Skeletal muscle satellite cell (primary cell): ENCODE measurements at regions not wholly inside any gene's neighbourhood (a gene's known extent, or its start where the extent isn't known, plus 50 kb on each side); places are given as distances from the start of the nearest gene placed in this dataset.

Experiments
- H3K27me3 ChIP-seq: 2 replicates; pipeline ENCODE4 v1.7.0; 2013; ENCODE audit warnings: low read length; ENCODE audit not compliant: control insufficient read depth, insufficient read depth
- H3K36me3 ChIP-seq: 2 replicates; pipeline ENCODE4 v1.7.0; 2013; ENCODE audit warnings: mild to moderate bottlenecking, control low read depth, low read length; ENCODE audit not compliant: insufficient read depth
- H3K4me1 ChIP-seq: 2 replicates; pipeline ENCODE4 v1.7.0; 2013; ENCODE audit warnings: low read length; ENCODE audit not compliant: control insufficient read depth, insufficient read depth
- H3K4me2 ChIP-seq: 2 replicates; pipeline ENCODE4 v1.7.0; 2013; ENCODE audit warnings: mild to moderate bottlenecking, low read length
- H3K4me3 ChIP-seq: 2 replicates; pipeline ENCODE4 v1.7.0; 2013; ENCODE audit warnings: low read length
- H3K9ac ChIP-seq: 2 replicates; pipeline ENCODE4 v1.7.0; 2013; ENCODE audit warnings: mild to moderate bottlenecking, low read depth, low read length, moderate library complexity
- H3K9me3 ChIP-seq: replicated peaks from 2 replicates; pipeline ENCODE4 v1.7.0; 2013; ENCODE audit warnings: mild to moderate bottlenecking, control low read depth, low read length

- no peaks in the 10 kb centered on the region for H3K36me3 ChIP-seq
- H3K9ac ChIP-seq: no peak overlapping the region
- no peak overlapping the region for H3K4me3 ChIP-seq
- no peaks in the 10 kb centered on the region for H3K27me3 ChIP-seq
- H3K9me3 ChIP-seq: no peaks in the 10 kb centered on the region
- no peak overlapping the region for H3K4me2 ChIP-seq
- H3K4me1 ChIP-seq: no peaks in the 10 kb centered on the region
Observed at GRCh38 chr14:101349108-101349507, 212.2 kb upstream of the DIO3 start.

- Histone ChIP-seq H3K9ac (no peak overlapping the region), H3K4me2 (no peak overlapping the region), H3K4me3 (no peak overlapping the region), H3K9me3 (no peaks in the 10 kb centered on the region), H3K36me3 (no peaks in the 10 kb centered on the region), H3K27me3 (no peaks in the 10 kb centered on the region), H3K4me1 (no peaks in the 10 kb centered on the region)
Observed at GRCh38 chr14:101350021-101350420, 211.3 kb upstream of the DIO3 start.

- Histone ChIP-seq H3K36me3 (no peaks in the 10 kb centered on the region), H3K4me3 (no peak overlapping the region), H3K9me3 (no peaks in the 10 kb centered on the region), H3K9ac (no peak overlapping the region), H3K27me3 (no peaks in the 10 kb centered on the region), H3K4me2 (no peak overlapping the region), H3K4me1 (no peaks in the 10 kb centered on the region)
Observed at GRCh38 chr14:101350691-101351090, 210.6 kb upstream of the DIO3 start.

- no peak overlapping the region for H3K4me3 ChIP-seq
- no peaks in the 10 kb centered on the region for H3K27me3 ChIP-seq
- H3K9ac ChIP-seq: no peak overlapping the region
- no peak overlapping the region for H3K4me2 ChIP-seq
- no peaks in the 10 kb centered on the region for H3K4me1 ChIP-seq
- H3K9me3 ChIP-seq: no peaks in the 10 kb centered on the region
- no peaks in the 10 kb centered on the region for H3K36me3 ChIP-seq
Observed at GRCh38 chr14:101351146-101351545, 210.1 kb upstream of the DIO3 start.

- Histone ChIP-seq H3K4me3 (no peak overlapping the region), H3K9me3 (no peaks in the 10 kb centered on the region), H3K4me2 (no peak overlapping the region), H3K4me1 (no peaks in the 10 kb centered on the region), H3K36me3 (no peaks in the 10 kb centered on the region), H3K27me3 (no peaks in the 10 kb centered on the region), H3K9ac (no peak overlapping the region)
Observed at GRCh38 chr14:101351769-101352168, 209.5 kb upstream of the DIO3 start.

GRCh38 chr14:101352567-101352966 lies 208.7 kb upstream of the DIO3 start:
- Histone ChIP-seq H3K27me3 (no peaks in the 10 kb centered on the region), H3K9me3 (no peaks in the 10 kb centered on the region), H3K36me3 (no peaks in the 10 kb centered on the region), H3K9ac (no peak overlapping the region), H3K4me1 (no peaks in the 10 kb centered on the region), H3K4me3 (no peak overlapping the region), H3K4me2 (no peak overlapping the region)

- Histone ChIP-seq H3K4me1 (no peaks in the 10 kb centered on the region), H3K9me3 (no peaks in the 10 kb centered on the region), H3K9ac (no peak overlapping the region), H3K4me3 (no peak overlapping the region), H3K36me3 (no peaks in the 10 kb centered on the region), H3K4me2 (no peak overlapping the region), H3K27me3 (no peaks in the 10 kb centered on the region)
Observed at GRCh38 chr14:101353422-101353821, 207.9 kb upstream of the DIO3 start.

GRCh38 chr14:101354726-101355125 lies 206.6 kb upstream of the DIO3 start:
- no peak overlapping the region for H3K4me3 ChIP-seq
- no peaks in the 10 kb centered on the region for H3K36me3 ChIP-seq
- peaks cover 3% of the 10 kb centered on the region for H3K4me1 ChIP-seq
- peaks cover 3% of the 10 kb centered on the region for H3K27me3 ChIP-seq
- no peak overlapping the region for H3K9ac ChIP-seq
- H3K4me2 ChIP-seq: no peak overlapping the region
- no peaks in the 10 kb centered on the region for H3K9me3 ChIP-seq

- no peak overlapping the region for H3K4me3 ChIP-seq
- no peaks in the 10 kb centered on the region for H3K9me3 ChIP-seq
- no peak overlapping the region for H3K9ac ChIP-seq
- peaks cover 8% of the 10 kb centered on the region for H3K4me1 ChIP-seq
- H3K27me3 ChIP-seq: peaks cover 5% of the 10 kb centered on the region
- no peaks in the 10 kb centered on the region for H3K36me3 ChIP-seq
- H3K4me2 ChIP-seq: no peak overlapping the region
Observed at GRCh38 chr14:101355284-101355683, 206.0 kb upstream of the DIO3 start.

- Histone ChIP-seq H3K4me1 (peaks cover 14% of the 10 kb centered on the region), H3K9me3 (no peaks in the 10 kb centered on the region), H3K36me3 (no peaks in the 10 kb centered on the region)
Observed at GRCh38 chr14:101357038-101357437, 204.3 kb upstream of the DIO3 start.

GRCh38 chr14:101357559-101358319 lies 203.6 kb upstream of the DIO3 start:
- no peak overlapping the region for H3K4me3 ChIP-seq
- peaks cover 18% of the 10 kb centered on the region for H3K27me3 ChIP-seq
- H3K4me2 ChIP-seq: no peak overlapping the region
- H3K9ac ChIP-seq: no peak overlapping the region
- H3K4me1 ChIP-seq: peaks cover 14% of the 10 kb centered on the region
- no peaks in the 10 kb centered on the region for H3K36me3 ChIP-seq
- H3K9me3 ChIP-seq: no peaks in the 10 kb centered on the region

More at GRCh38 chr14:101357038-101357437, 204.3 kb upstream of the DIO3 start:
- peaks cover 18% of the 10 kb centered on the region for H3K27me3 ChIP-seq
- H3K9ac ChIP-seq: no peak overlapping the region
- H3K4me3 ChIP-seq: no peak overlapping the region
- H3K4me2 ChIP-seq: no peak overlapping the region
